ENCODE measurements at regions not wholly inside any gene's neighbourhood (a gene's known extent, or its start where the extent isn't known, plus 50 kb on each side); places are given as distances from the start of the nearest gene placed in this dataset.

DNA sequence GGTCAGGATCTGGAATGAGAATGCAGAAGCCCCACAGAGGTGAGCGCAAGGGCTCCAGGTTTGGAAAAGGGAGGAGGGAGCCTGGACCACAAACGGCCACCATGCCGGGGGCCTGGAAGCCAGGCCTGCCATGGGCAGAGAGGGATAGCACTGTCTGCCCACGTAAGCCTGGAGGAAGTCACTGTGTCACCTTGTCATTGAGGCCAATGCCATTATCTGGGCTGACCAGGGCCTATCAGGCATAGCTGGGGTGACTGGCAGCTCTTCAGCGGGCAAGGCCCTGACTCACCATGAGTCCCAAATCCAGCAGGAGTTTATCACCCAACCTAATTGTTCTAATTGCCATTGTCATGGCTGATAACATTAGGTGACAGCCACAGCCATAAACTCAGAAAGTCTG lies 84.6 kb downstream of the MATN1 start:
- TF ChIP-seq, protein P1, sequence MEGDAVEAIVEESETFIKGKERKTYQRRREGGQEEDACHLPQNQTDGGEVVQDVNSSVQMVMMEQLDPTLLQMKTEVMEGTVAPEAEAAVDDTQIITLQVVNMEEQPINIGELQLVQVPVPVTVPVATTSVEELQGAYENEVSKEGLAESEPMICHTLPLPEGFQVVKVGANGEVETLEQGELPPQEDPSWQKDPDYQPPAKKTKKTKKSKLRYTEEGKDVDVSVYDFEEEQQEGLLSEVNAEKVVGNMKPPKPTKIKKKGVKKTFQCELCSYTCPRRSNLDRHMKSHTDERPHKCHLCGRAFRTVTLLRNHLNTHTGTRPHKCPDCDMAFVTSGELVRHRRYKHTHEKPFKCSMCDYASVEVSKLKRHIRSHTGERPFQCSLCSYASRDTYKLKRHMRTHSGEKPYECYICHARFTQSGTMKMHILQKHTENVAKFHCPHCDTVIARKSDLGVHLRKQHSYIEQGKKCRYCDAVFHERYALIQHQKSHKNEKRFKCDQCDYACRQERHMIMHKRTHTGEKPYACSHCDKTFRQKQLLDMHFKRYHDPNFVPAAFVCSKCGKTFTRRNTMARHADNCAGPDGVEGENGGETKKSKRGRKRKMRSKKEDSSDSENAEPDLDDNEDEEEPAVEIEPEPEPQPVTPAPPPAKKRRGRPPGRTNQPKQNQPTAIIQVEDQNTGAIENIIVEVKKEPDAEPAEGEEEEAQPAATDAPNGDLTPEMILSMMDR (IDR thresholded peaks at IDR 0.05; ENCODE audit: low read depth, low read length), result no peak
- TF ChIP-seq MYC (IDR thresholded peaks at IDR 0.05; ENCODE audit: low read depth, low read length) (no peak), POLR2A (IDR thresholded peaks at IDR 0.05; ENCODE audit: extremely low read depth, insufficient read length) (no peak)

Measured in NB4 (cell line).